OCI-M2 (cell line): ENCODE measurements at regions not wholly inside any gene's neighbourhood (a gene's known extent, or its start where the extent isn't known, plus 50 kb on each side); places are given as distances from the start of the nearest gene placed in this dataset.

Source experiments
- DNase-seq: peaks from one replicate; lab custom pipeline; 2025; ENCODE audit not compliant: unreplicated experiment; lab: John Stamatoyannopoulos, UW

- no peak for DNase-seq
These were observed 56.9 kb upstream of the RGS1 start for GRCh38 chr1:192518700-192519099.

DNA sequence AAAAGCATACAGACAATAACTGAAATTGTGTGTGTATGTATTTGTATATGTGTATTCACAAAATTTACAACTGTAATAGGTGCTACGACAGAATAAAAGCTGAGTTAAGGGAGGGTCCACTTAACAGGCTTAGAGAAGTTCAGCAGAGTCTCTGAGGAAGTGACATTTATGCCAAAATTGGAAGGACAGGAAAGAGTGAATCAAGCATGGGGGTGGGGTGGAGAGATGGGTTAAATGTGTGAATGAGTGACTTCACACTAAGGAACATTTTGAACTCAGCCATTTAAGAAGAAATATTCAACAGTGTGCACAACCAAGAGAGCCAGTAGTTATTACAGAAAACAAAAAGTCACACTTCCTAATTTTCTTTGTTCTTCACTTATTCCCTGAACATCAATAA lies 53.8 kb upstream of the RGS1 start:
- no peak for DNase-seq

- DNase-seq = no peak
These were observed 52.9 kb upstream of the RGS1 start for GRCh38 chr1:192522673-192523072.

DNA sequence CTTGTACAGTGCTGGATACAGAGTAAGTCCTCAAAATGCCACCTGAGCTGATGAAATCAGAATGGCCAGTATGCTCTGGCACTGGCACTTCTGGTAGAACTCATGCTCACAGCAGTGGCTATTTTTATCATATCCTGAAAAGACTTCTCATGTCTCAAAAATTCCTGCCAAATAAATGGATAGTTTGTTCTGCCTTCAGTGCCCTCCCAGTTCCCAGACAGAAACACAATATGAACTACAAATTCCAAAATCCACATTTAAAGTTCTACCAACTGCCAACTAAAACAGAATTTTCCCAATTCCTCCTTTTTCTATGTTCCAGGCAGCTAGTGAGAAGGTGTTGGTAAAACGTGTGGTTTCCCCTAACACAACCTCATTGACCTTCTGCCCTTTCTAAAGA lies 51.4 kb upstream of the RGS1 start:
- DNase-seq = no peak
